Endothelial cell of umbilical vein (primary cell): ENCODE measurements at regions not wholly inside any gene's neighbourhood (a gene's known extent, or its start where the extent isn't known, plus 50 kb on each side); places are given as distances from the start of the nearest gene placed in this dataset.

Source experiments
- BruUV-seq: library from RNA; stranded (reverse); fragments of 400-500 nt; replicated peaks from 2 replicates; lab custom pipeline; 2021; lab: Mats Ljungman, UMichigan
- CTCF ChIA-PET: fragments of 300-600, 350-600 bp; sonication (Branson Sonifier 250); formaldehyde crosslinking; loops from one replicate; lab custom pipeline; 2021; ENCODE audit warnings: antibody characterized with exemption, inconsistent platforms; lab: Charles Lee
- POLR2A ChIA-PET: fragments of 300-600, 350-600 bp; sonication (Branson Sonifier 250); formaldehyde crosslinking; loops from one replicate; lab custom pipeline; 2021; ENCODE audit warnings: antibody characterized with exemption, inconsistent platforms; lab: Charles Lee
- DNase-seq: peaks from one replicate; pipeline ENCODE4 v3.0.0-alpha.2; 2011; ENCODE audit warnings: low read depth, low spot score
- FAIRE-seq: peaks from 2 replicates; lab custom pipeline; 2011; peaks lifted over from hg19 to GRCh38; lab: Jason Lieb, UNC
- H2AFZ ChIP-seq: 2 replicates; pipeline ENCODE4 v1.6.0; 2012; ENCODE audit warnings: low read depth, low read length, control low read depth, inconsistent platforms
- H3K27ac ChIP-seq: 2 replicates; pipeline ENCODE4 v1.5.1; 2011; ENCODE audit warnings: low read depth, mild to moderate bottlenecking, control low read depth, low read length, moderate library complexity; ENCODE audit not compliant: insufficient read depth
- H3K27me3 ChIP-seq, 2 experiments: 2 replicates each; pipeline versions ENCODE4 v1.6.0 to v1.6.1; 2011; ENCODE audit warnings: low read length in 2 of 2, mixed read lengths in 1 of 2; ENCODE audit not compliant: control insufficient read depth in 2 of 2, insufficient read depth in 2 of 2
- H3K36me3 ChIP-seq, 2 experiments: 2 replicates in 1 of 2; 3 replicates in 1 of 2; pipeline ENCODE4 v1.5.1; 2011; ENCODE audit warnings: low read length in 2 of 2, mild to moderate bottlenecking in 1 of 2, moderate library complexity in 1 of 2; ENCODE audit not compliant: control insufficient read depth in 2 of 2, insufficient read depth in 2 of 2; ENCODE audit errors: extremely low read depth in 1 of 2
- H3K4me1 ChIP-seq: 3 replicates; pipeline ENCODE4 v1.5.1; 2011; ENCODE audit warnings: mild to moderate bottlenecking, low read length; ENCODE audit not compliant: control insufficient read depth, insufficient read depth; ENCODE audit errors: extremely low read depth
- H3K4me2 ChIP-seq: 2 replicates; pipeline ENCODE4 v1.6.1; 2011; ENCODE audit warnings: low read length, control low read depth, mixed read lengths; ENCODE audit not compliant: insufficient read depth
- H3K4me3 ChIP-seq, 3 experiments: fragments of 200-600 bp in 1 of 3; sonication (generic), shearing (Covaris generic) in 1 of 3; replicated peaks in 1 of 3; 2 replicates each; pipeline ENCODE4 v1.5.1; 2011 to 2016; ENCODE audit warnings: control low read depth in 3 of 3, low read length in 3 of 3, mild to moderate bottlenecking in 2 of 3, inconsistent platforms in 1 of 3, low read depth in 1 of 3, moderate library complexity in 1 of 3; ENCODE audit not compliant: insufficient read depth in 1 of 3
- H3K79me2 ChIP-seq: 2 replicates; pipeline ENCODE4 v1.6.0; 2012; ENCODE audit warnings: low read length, inconsistent platforms; ENCODE audit not compliant: control insufficient read depth, insufficient read depth
- H3K9ac ChIP-seq: replicated peaks from 2 replicates; pipeline ENCODE3; 2011; ENCODE audit warnings: low read length, control low read depth; ENCODE audit not compliant: insufficient read depth; ENCODE audit errors: extremely low read depth
- H3K9me1 ChIP-seq: replicated peaks from 3 replicates; pipeline ENCODE4 v1.6.0; 2011; ENCODE audit warnings: mild to moderate bottlenecking, low read length; ENCODE audit not compliant: control insufficient read depth, insufficient read depth; ENCODE audit errors: extremely low read depth
- H3K9me3 ChIP-seq: replicated peaks from 2 replicates; pipeline ENCODE4 v1.5.1; 2012; ENCODE audit warnings: low read length, inconsistent platforms; ENCODE audit not compliant: control insufficient read depth, insufficient read depth
- H4K20me1 ChIP-seq: replicated peaks from 2 replicates; pipeline ENCODE3; 2011; ENCODE audit warnings: mild to moderate bottlenecking, low read length; ENCODE audit not compliant: control insufficient read depth, insufficient read depth; ENCODE audit errors: extremely low read depth
- CTCF ChIP-seq, 2 donors: IDR thresholded peaks; 1 replicate in 1 of 2; 2 replicates in 1 of 2; pipeline ENCODE4 v1.5.1; 2011; ENCODE audit warnings: low read length in 2 of 2, mild to moderate bottlenecking in 2 of 2, moderate library complexity in 2 of 2, control low read depth in 1 of 2, inconsistent platforms in 1 of 2, low read depth in 1 of 2; ENCODE audit not compliant: insufficient read depth in 1 of 2; ENCODE audit errors: extremely low read depth in 1 of 2
- EZH2 ChIP-seq: IDR thresholded peaks from 2 replicates; pipeline ENCODE4 v1.6.1; 2012; ENCODE audit warnings: borderline replicate concordance, low read depth, mild to moderate bottlenecking, moderate library complexity, low read length, inconsistent platforms; ENCODE audit not compliant: severe bottlenecking
- FOS ChIP-seq: IDR thresholded peaks from 2 replicates; pipeline ENCODE4 v1.6.1; 2011; ENCODE audit warnings: mild to moderate bottlenecking, low read length, moderate library complexity, borderline replicate concordance; ENCODE audit not compliant: insufficient read depth
- GATA2 ChIP-seq: IDR thresholded peaks from 2 replicates; pipeline ENCODE4 v1.7.0; 2011; ENCODE audit warnings: low read depth, mild to moderate bottlenecking, moderate library complexity, mixed read lengths, low read length; ENCODE audit not compliant: insufficient read length, insufficient read depth
- JUN ChIP-seq: IDR thresholded peaks from 2 replicates; pipeline ENCODE4 v1.6.1; 2011; ENCODE audit warnings: borderline replicate concordance, low read depth; ENCODE audit not compliant: insufficient read length, insufficient read depth
- MAX ChIP-seq: IDR thresholded peaks from 2 replicates; pipeline ENCODE4 v1.6.1; 2011; ENCODE audit not compliant: insufficient read depth, insufficient read length
- MYC ChIP-seq: IDR thresholded peaks from one replicate; pipeline ENCODE4 v1.6.1; 2011; ENCODE audit warnings: mild to moderate bottlenecking, low read depth, low read length
- POLR2A ChIP-seq: IDR thresholded peaks from 2 replicates; pipeline ENCODE4 v1.6.1; 2012; ENCODE audit warnings: low read depth, mild to moderate bottlenecking, control low read depth, low read length
- POLR2AphosphoS5 ChIP-seq: IDR thresholded peaks from 2 replicates; pipeline ENCODE4 v1.6.1; 2012; ENCODE audit warnings: low read depth, mild to moderate bottlenecking, control low read depth, low read length, moderate library complexity; ENCODE audit not compliant: insufficient read depth
- dilution Hi-C: fragments of 300-500 bp; cut with MboI; formaldehyde crosslinking; loops from one replicate; pipeline ENCODE4 v1.15.0; 2019; ENCODE audit warnings: low sequenced_read_pairs; ENCODE audit not compliant: extremely low pct_ligation_motif_present
- intact Hi-C: fragments of 100-400 bp; cut with micrococcal nuclease; formaldehyde crosslinking; loops from one replicate; pipeline ENCODE4 v1.10.0; 2022

- Histone ChIP-seq H3K9me1 (no peaks in the 10 kb centered on the region), H3K9me3 (no peaks in the 10 kb centered on the region), H4K20me1 (no peaks in the 10 kb centered on the region), H3K9ac (no peak overlapping the region), H2AFZ (no peak overlapping the region), H3K27ac (no peak overlapping the region), H3K27me3 (no peaks in the 10 kb centered on the region), H3K79me2 (no peaks in the 10 kb centered on the region), H3K4me3 (no peak overlapping the region), H3K4me1 (no peaks in the 10 kb centered on the region), H3K36me3 (peaks cover 0 to 3% of the 10 kb centered on the region in 2 experiments), H3K4me2 (no peak overlapping the region)
- dilution Hi-C loops (no loop called here), intact Hi-C loops (no loop called here)
- FAIRE-seq = no peak
- POLR2A ChIA-PET = no interaction called here
- no peak for DNase-seq
- TF ChIP-seq POLR2A = no peak
- no peak for TF ChIP-seq EZH2
- no peak for TF ChIP-seq MAX
- no peak for TF ChIP-seq GATA2
- no peak for TF ChIP-seq POLR2AphosphoS5
- TF ChIP-seq CTCF (IDR thresholded peaks at IDR 0.05; ENCODE audit: extremely low read depth in 1 of 2, insufficient read depth in 1 of 2, low read depth in 1 of 2, low read length in 2 of 2) = no peak
- no peak for TF ChIP-seq MYC
- TF ChIP-seq FOS = no peak
- no peak for TF ChIP-seq JUN
- no TSS peak for BruUV-seq
- CTCF ChIA-PET = no interaction called here
Measured at GRCh38 chr16:27600381-27600780, 50.4 kb downstream of the KATNIP start.
